Suprapubic skin (tissue), 3 donors: ENCODE measurements at regions not wholly inside any gene's neighbourhood (a gene's known extent, or its start where the extent isn't known, plus 50 kb on each side); places are given as distances from the start of the nearest gene placed in this dataset.

Source experiments
- POLR2AphosphoS5 ChIP-seq, 3 donors: sonication (generic); formaldehyde crosslinking; IDR thresholded peaks; one replicate each; pipeline ENCODE4 v1.6.1; 2017; ENCODE audit warnings: antibody characterized with exemption in 3 of 3
- TF ChIP-seq, protein P1 (sequence below), 2 donors: fragments of 200-600 bp in 1 of 2; fragments of 450-650 bp in 1 of 2; sonication (generic) in 1 of 2; IDR thresholded peaks; one replicate each; pipeline ENCODE4 v1.5.1; 2016 to 2019; ENCODE audit warnings: antibody characterized with exemption in 2 of 2, mild to moderate bottlenecking in 1 of 2, moderate library complexity in 1 of 2

DNA sequence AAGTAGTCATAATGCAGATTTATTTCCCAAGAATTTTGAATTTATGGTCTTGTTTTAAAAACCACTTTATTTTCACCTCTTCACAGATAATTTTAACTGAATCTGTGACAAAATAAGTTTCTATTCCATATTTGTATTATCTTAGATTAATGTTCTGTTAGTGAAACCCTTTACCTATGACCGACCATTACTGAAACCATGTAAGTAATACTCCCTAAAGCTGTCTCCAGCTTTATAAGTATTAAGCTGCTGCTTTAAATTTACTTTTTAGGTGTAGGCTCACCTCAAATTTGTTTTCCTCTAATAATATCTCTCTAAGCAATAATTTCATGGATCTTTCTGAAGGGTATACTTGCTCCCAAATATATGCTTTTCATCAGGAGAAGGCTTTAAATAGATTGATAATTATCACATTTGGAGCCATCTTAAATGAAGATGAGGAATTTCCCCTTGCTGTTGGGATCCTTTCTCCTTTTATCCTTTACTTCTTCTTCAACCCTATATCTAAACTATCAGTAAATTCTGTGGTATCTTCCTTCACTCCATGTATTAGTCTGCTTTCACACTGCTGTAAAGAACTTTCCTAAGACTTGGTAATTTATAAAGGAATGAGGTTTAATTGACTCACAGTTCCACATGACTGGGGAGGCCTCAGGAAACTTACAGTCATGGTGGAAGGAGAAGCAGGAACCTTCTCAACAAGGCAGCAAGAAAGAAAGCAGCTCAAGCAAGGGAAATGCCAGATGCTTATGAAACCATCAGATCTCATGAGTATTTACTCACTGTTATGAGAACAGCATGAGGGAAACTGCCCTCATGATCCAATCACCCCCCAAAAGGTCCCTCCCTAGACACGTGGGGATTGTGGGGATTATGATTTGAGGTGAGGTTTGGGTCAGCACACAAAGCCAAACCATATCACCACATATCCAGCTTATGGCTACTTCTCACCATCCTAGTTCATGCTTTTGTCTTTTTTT, 92.3 kb upstream of the P2RY1 start:
- TF ChIP-seq, protein P1, sequence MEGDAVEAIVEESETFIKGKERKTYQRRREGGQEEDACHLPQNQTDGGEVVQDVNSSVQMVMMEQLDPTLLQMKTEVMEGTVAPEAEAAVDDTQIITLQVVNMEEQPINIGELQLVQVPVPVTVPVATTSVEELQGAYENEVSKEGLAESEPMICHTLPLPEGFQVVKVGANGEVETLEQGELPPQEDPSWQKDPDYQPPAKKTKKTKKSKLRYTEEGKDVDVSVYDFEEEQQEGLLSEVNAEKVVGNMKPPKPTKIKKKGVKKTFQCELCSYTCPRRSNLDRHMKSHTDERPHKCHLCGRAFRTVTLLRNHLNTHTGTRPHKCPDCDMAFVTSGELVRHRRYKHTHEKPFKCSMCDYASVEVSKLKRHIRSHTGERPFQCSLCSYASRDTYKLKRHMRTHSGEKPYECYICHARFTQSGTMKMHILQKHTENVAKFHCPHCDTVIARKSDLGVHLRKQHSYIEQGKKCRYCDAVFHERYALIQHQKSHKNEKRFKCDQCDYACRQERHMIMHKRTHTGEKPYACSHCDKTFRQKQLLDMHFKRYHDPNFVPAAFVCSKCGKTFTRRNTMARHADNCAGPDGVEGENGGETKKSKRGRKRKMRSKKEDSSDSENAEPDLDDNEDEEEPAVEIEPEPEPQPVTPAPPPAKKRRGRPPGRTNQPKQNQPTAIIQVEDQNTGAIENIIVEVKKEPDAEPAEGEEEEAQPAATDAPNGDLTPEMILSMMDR (IDR thresholded peaks at IDR 0.05) = no peak
- TF ChIP-seq POLR2AphosphoS5 (IDR thresholded peaks at IDR 0.05) = no peak
